Right lung (tissue), 2 donors: ENCODE measurements at regions not wholly inside any gene's neighbourhood (a gene's known extent, or its start where the extent isn't known, plus 50 kb on each side); places are given as distances from the start of the nearest gene placed in this dataset.

Source experiments
- DNase-seq, 2 donors: peaks; one replicate each; pipeline ENCODE4 v3.0.0-alpha.2; 2013

DNA sequence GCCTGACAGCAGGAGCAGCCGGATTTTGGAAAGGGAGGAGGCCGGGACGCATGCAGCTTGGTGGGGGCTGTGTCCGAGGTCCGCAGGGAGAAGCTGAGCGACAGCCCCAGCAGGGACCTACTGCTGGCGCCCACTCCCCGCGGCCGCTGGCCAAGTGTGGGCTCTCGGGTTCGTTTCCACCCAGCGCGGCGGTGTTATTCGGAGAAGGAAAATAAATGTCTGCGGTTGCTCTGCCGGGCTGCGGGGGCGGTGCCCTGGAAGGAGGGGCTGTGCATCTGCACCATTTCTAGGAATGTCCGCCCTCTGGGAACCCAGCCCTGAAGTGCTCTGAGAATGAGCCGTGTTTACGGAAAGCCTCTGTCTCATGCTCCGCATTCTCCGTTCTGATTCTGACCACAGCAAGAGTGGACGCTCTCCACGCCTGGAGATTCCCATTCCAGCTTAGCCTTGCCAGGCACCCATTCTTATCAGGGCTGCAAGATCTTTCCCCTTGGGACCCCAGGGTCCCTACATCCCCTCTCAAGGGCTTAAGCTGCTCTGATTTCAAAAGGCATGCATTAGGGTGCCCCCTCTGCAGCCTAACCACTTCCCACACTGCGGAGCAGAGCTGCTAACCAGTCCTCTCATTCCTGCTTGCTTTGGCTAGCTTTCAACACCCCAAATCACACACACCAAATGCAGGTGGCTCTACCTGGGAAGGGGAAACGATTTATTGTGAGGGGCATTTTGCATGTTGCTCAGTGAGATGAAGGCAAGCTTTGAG lies 256.6 kb upstream of the GLI3 start:
- peak; percentile 58 to 63 for DNase-seq

DNA sequence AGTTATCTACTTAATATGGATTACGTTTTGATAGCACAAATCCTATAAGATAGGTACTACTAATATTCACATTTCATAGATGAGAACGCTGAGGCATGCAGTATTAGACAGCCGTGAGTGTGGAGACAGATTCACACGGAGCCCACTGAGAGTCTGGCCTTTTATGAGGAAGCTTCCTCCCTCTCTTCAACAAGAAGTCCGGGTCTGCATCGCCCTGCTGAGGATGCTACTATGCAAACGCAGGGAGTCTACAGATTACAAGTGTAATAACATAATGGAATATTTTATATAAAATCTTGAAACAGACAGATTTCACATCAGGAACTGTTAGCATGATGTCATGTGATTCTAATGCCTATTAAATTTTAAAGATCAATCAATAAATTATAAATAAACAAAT lies 255.9 kb upstream of the GLI3 start:
- no peak for DNase-seq

DNA sequence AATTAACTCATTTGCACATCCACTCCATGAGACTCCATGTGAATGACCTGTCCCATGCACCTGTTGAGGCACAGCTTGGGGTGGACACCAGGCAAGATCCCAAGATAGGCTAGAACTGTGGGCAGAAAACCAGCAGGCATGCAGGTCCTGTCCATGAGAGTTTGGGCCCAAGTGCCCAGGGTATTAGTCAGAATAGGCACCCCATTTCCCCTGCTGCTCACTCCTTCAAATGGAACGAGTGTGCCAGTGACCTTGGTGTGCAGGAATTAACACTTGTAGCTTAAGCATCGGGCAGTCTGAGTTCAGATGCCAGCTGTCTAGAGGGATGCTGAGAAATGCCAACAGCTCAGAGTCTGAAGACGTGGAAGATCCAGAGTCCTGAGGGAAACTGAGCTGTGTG lies 254.1 kb upstream of the GLI3 start:
- no peak for DNase-seq

GRCh38 chr7:42489299-42489698 lies 252.3 kb upstream of the GLI3 start:
- DNase-seq: no peak

DNA sequence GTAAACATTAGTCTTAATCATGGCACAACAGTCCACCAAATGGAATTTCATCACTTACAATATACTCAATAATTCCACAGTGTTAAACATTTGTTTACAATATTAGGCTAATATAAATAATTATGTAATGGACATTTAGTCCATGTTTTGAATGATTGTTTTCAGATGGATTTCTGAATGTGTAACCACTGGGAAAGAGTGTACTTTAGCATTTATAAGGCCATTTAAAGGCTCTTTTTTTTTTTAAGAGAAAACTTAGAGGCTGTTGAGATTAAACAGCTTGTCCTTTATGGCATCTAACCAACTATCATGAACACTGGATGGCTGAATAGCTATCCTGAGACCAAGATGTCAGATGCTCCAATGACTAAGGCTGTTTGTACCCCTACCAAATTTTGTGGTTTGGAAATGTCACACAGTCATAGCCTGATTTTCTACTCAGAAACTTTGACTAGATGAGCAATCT lies 248.3 kb upstream of the GLI3 start:
- peak; percentile 53 to 63 for DNase-seq

DNA sequence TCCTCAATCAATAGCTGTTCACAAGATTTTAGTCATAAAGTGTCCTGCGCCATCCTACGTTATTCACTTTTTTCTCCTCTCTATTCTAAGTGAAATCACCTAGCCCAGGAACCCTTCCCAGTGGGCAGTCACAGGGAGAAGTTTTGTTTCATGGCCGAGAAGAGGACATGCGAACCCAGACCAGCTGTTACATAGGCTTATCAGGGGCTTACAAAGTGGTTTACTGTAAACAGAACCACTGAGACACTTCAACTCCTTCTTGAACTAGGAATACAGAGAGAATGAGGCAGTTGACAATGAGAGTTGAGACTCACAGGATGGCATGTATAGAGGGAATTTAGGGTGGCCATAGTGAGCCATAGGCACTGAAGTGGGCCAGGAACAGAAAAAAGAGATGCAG lies 246.9 kb upstream of the GLI3 start:
- DNase-seq: no peak

GRCh38 chr7:42479816-42480633 lies 243.0 kb upstream of the GLI3 start:
- no peak for DNase-seq

- no peak for DNase-seq
Measured at GRCh38 chr7:42479452-42479815, 242.4 kb upstream of the GLI3 start.

GRCh38 chr7:42478717-42479116 lies 241.7 kb upstream of the GLI3 start:
- DNase-seq: no peak

- no peak for DNase-seq
Measured at GRCh38 chr7:42476255-42476654, 239.2 kb upstream of the GLI3 start.

GRCh38 chr7:42475082-42475481 lies 238.1 kb upstream of the GLI3 start:
- DNase-seq: no peak

DNA sequence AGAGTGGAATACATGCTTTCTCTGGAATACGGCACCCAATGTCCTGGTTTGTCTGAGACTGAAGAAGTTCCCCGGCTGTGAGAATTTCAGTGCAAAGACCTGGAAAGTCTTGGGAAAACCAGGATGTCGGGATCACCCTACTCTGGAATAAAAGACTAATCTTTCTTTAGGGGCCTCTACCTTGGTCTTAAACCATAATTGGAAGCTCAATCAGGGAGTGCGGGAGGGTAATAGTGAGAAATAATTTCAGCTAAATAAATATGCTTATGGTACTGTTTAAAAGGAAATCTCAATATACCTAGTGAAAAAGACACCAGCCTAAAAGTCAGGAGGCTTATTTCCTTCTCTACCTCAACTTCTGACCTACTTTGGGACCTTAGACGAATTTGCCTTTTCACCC lies 236.1 kb upstream of the GLI3 start:
- DNase-seq: no peak

- DNase-seq: no peak
Measured at GRCh38 chr7:42471573-42472174, 234.7 kb upstream of the GLI3 start.

DNA sequence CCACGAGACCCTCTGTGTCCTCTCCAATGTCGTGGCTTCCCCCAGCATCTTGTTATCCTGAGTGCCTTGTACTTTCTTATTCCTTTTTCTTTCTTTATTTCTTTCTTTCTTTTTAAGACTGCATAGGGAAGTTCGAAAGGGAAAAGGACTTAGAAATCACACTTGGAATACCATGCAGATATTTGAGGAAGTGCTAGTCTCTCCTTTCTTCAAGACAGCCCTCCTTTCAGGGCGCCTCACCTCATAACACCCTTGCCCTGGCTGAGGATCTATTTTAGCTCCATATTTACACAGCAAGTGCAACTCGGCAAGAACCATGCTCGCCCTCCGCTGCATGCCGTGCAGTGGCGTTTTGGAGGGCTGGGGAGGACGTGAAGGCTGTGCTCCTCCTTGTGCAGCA lies 232.3 kb upstream of the GLI3 start:
- no peak for DNase-seq

DNA sequence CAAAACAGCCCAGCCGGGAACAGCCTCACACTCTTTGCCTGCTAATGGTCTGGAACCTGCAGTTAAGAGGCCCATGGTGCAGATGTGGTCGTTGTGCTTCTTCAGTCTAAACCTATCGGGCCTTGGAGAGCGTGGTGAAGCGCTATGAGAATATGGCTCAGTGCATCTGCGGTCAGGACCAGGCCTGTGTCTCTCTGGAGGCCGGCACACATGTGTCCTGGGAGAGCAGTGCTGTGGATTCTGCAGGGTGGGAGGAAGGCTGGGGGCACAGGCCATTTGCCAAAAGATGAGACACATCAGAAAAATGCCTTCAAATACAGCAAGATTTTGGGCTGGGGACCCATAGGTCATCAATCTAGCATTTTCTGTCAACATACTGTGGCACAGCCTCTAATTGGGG lies 231.5 kb upstream of the GLI3 start:
- DNase-seq: no peak

- no peak for DNase-seq
Measured at GRCh38 chr7:42461537-42461936, 224.5 kb upstream of the GLI3 start.

DNA sequence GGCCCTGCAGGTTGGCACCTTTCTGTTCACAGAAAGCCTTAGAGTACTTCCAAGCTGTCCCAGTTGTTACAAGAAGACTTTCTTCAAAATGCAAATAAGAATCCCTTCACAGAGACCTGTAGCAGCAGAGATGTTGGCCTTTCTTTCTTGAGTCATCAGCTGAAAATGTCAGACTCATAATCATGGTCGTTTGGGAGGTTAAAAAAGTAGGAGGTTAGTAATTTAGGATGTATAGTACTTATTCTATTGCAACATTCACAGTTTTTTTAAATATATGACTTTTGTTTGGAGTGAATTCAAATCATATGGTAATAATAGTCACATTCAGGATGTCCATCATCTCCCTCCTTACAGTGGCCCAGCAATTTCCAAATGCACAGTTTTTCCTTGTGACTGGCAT lies 223.9 kb upstream of the GLI3 start:
- DNase-seq: no peak

- DNase-seq: no peak
Measured at GRCh38 chr7:42460148-42460547, 223.1 kb upstream of the GLI3 start.

GRCh38 chr7:42457663-42458062 lies 220.7 kb upstream of the GLI3 start:
- DNase-seq: no peak

DNA sequence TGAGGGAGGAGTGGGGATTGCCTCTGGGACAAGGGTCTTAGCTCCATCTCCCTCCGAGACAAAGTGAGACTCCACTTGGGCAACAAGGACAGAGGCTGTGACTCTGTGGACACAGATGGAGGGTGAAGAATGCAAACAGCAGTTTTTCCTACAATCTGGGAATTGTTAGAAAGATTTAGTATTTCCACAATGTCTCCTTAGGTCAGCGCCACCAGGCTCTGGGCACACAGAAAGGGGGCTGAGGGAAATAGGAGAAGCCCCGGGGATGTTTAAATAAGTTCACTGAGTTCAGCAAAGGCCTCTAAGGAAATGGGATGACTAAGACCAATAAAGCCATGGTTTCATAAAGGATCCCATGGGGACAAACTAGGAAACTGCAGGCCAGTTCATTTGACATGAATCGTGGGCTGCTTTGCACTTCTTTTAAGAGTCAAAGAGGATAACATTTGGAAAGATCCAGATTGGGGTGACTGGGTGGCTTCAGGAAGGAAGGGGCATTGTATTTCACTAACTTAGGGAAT lies 219.8 kb upstream of the GLI3 start:
- DNase-seq: no peak

GRCh38 chr7:42456267-42456666 lies 219.3 kb upstream of the GLI3 start:
- no peak for DNase-seq

DNA sequence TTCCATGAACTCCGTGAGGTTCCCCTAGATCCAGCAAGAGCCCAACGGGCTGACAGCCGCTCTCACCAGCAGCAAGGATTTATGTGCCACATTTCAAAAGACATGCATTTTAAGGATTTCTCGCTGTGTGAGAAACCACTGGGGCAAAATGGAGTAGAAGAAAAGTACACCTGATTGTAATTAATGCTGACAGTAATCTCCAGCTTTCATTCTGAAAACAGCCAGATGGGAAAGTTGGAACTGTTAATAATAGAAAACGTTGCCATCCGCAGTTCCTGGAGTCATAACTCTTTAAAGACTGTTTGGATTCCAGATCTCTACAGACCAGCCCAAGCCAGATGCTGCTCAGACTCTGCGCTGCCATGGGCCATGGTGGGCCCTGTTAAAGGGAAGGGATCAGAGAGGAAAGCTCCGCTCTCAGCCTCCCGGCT lies 216.9 kb upstream of the GLI3 start:
- no peak for DNase-seq

DNA sequence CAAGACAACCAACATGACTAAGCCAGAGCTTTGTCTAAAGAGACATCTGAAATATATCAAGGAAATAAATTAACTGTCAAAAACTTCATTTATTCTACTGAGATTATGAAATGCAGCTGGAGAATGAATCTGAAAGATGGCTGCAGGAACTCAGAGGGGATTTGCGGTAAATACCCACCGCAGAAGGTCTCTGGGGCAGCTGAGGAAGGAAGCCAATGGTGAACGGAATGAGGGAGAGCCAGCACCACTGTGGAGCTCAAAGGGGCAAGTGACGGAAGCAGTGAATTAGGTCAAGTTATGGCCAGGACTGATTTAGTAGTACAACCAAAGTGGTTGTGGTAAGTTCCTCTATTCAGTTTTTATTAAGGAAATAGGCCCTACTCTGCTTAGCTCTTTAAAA lies 215.3 kb upstream of the GLI3 start:
- no peak for DNase-seq
